ENCODE measurements at regions not wholly inside any gene's neighbourhood (a gene's known extent, or its start where the extent isn't known, plus 50 kb on each side); places are given as distances from the start of the nearest gene placed in this dataset.

DNA sequence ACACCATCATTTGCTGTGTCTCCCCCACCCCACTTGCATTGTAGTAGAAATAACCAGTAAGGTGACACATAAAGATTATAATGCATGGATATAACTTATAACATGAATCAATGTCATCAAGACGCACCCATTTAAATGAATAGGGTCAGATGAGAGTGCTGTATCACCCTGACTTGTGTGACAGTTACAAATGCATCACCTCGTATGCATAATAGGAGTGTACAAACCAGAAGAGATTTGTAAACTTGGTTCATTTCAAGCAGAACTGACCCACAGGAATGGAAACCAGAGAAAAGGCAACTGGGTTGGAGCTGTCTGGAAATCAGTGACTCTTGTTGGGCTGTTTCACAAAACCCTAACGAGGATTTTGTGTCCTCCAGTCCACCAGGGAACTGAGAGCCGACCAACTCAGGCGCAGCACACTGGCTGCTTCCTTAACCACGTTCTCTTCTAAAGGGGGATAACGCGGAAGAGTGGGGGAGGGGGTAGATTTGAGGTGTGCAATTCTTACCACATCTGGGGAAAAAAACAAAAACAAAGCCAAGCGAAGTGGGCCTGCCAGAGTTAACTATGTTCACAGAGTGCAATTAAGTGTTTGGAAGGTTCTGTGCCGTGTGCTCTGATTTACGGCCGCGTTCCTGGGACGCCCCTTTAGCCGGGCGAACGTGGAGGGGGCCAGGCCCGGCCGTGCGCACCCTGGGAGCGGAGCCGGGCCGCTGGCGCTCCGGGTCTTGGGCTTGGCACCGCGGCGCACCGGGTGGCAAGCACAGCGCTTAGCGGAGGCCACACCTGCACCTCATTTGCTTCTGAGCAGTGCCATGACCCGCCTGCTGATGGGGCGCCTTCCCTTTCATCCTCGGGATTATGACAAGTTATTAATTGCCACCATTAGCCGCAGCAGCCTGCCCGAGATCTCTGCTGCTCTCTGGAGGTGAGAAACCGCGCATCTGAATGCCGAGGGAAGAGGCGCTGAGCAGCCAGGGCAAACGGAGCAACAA lies 248.8 kb upstream of the FOXD3 start:
- peak; percentile 31 for DNase-seq (ENCODE audit: low spot score)
- no TSS peak for BruUV-seq (replicated peaks)
- H3K36me3 ChIP-seq (ENCODE audit: insufficient read depth, low read length, poor library complexity, severe bottlenecking), result no peaks in the 10 kb centered on the region
- H3K9me3 ChIP-seq (ENCODE audit: low read depth, low read length, poor library complexity, severe bottlenecking), result no peaks in the 10 kb centered on the region
- no peak overlapping the region for H3K4me3 ChIP-seq (ENCODE audit: low read depth, low read length, poor library complexity, severe bottlenecking)
- ChIA-PET POLR2A (ENCODE audit: low non-redundant PET) (no interaction called here), CTCF (no interaction called here)
- H3K27ac ChIP-seq (ENCODE audit: low read depth, low read length, poor library complexity, severe bottlenecking), result no peak overlapping the region
- H3K27me3 ChIP-seq (replicated peaks; ENCODE audit: insufficient read depth, low read depth, low read length, poor library complexity), result no peaks in the 10 kb centered on the region
- TF ChIP-seq, protein P1, sequence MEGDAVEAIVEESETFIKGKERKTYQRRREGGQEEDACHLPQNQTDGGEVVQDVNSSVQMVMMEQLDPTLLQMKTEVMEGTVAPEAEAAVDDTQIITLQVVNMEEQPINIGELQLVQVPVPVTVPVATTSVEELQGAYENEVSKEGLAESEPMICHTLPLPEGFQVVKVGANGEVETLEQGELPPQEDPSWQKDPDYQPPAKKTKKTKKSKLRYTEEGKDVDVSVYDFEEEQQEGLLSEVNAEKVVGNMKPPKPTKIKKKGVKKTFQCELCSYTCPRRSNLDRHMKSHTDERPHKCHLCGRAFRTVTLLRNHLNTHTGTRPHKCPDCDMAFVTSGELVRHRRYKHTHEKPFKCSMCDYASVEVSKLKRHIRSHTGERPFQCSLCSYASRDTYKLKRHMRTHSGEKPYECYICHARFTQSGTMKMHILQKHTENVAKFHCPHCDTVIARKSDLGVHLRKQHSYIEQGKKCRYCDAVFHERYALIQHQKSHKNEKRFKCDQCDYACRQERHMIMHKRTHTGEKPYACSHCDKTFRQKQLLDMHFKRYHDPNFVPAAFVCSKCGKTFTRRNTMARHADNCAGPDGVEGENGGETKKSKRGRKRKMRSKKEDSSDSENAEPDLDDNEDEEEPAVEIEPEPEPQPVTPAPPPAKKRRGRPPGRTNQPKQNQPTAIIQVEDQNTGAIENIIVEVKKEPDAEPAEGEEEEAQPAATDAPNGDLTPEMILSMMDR (conservative IDR thresholded peaks at IDR 0.05; ENCODE audit: low read depth, low read length), result peak; percentile 42
- no peak for TF ChIP-seq EZH2 (IDR thresholded peaks at IDR 0.05; ENCODE audit: borderline replicate concordance, low read depth, low read length, poor library complexity, severe bottlenecking)
- H3K4me1 ChIP-seq (ENCODE audit: insufficient read depth, low read length, poor library complexity, severe bottlenecking), result no peaks in the 10 kb centered on the region
- intact Hi-C loops (cut with micrococcal nuclease; ENCODE audit: unreplicated experiment), result no loop called here

DNA sequence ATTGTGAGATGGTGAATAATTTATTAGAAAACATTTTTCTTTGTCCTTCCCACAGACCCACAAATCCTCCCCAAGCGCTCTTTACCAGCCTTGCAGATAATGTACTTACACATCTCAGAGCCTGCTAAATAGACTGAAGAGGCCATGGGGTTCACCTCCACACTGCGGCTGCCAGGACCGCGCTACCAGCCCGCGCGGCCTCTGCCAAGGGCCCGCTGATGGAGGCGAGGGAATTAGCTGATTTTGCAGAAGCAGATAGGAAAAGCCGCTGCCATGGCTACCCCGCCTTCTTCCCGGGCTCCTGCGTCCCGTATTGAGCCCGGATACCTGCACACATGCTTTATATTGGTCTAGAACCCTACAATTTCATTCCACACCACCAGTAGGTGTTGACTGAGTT lies 248.0 kb upstream of the FOXD3 start:
- H3K27ac ChIP-seq (ENCODE audit: low read depth, low read length, poor library complexity, severe bottlenecking), result no peak overlapping the region
- H3K36me3 ChIP-seq (ENCODE audit: insufficient read depth, low read length, poor library complexity, severe bottlenecking), result no peaks in the 10 kb centered on the region
- no peak for DNase-seq (ENCODE audit: low spot score)
- no TSS peak for BruUV-seq (replicated peaks)
- H3K27me3 ChIP-seq (replicated peaks; ENCODE audit: insufficient read depth, low read depth, low read length, poor library complexity), result no peaks in the 10 kb centered on the region
- no peaks in the 10 kb centered on the region for H3K9me3 ChIP-seq (ENCODE audit: low read depth, low read length, poor library complexity, severe bottlenecking)
- H3K4me3 ChIP-seq (ENCODE audit: low read depth, low read length, poor library complexity, severe bottlenecking), result no peak overlapping the region
- TF ChIP-seq EZH2 (IDR thresholded peaks at IDR 0.05; ENCODE audit: borderline replicate concordance, low read depth, low read length, poor library complexity, severe bottlenecking), result no peak
- TF ChIP-seq, protein P1 (conservative IDR thresholded peaks at IDR 0.05; ENCODE audit: low read depth, low read length), result no peak
- CTCF ChIA-PET, result no interaction called here
- intact Hi-C loops (cut with micrococcal nuclease; ENCODE audit: unreplicated experiment), result no loop called here
- POLR2A ChIA-PET (ENCODE audit: low non-redundant PET), result no interaction called here
- H3K4me1 ChIP-seq (ENCODE audit: insufficient read depth, low read length, poor library complexity, severe bottlenecking), result no peaks in the 10 kb centered on the region

DNA sequence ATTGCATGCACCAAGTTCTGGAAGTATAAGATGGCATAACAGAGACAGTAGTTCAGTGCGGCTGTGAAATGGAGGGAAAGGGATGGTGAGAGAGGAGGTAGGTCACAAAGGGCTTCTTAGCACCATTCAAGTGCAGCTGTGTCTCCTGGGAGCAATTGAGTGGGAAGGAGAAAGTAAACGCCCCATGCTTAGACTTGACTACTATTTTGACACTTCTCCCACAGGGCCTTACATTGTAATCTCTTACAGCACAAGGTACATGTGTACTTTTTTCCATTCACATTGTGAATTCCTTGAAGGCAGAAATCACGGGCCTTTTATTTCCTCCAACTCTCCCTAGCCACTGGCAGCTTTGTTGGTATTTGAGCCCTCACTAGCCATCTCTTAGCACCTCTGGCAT lies 239.6 kb upstream of the FOXD3 start:
- H3K9me3 ChIP-seq (ENCODE audit: low read depth, low read length, poor library complexity, severe bottlenecking), result no peaks in the 10 kb centered on the region
- H3K4me3 ChIP-seq (ENCODE audit: low read depth, low read length, poor library complexity, severe bottlenecking), result no peak overlapping the region
- H3K36me3 ChIP-seq (ENCODE audit: insufficient read depth, low read length, poor library complexity, severe bottlenecking), result no peaks in the 10 kb centered on the region
- DNase-seq (ENCODE audit: low spot score), result peak; percentile 39
- no TSS peak for BruUV-seq (replicated peaks)
- H3K27me3 ChIP-seq (replicated peaks; ENCODE audit: insufficient read depth, low read depth, low read length, poor library complexity), result no peaks in the 10 kb centered on the region
- TF ChIP-seq EZH2 (IDR thresholded peaks at IDR 0.05; ENCODE audit: borderline replicate concordance, low read depth, low read length, poor library complexity, severe bottlenecking), result no peak
- TF ChIP-seq, protein P1 (conservative IDR thresholded peaks at IDR 0.05; ENCODE audit: low read depth, low read length), result no peak
- ChIA-PET CTCF (no interaction called here), POLR2A (ENCODE audit: low non-redundant PET) (no interaction called here)
- intact Hi-C loops (cut with micrococcal nuclease; ENCODE audit: unreplicated experiment), result no loop called here
- peaks cover 8% of the 10 kb centered on the region for H3K4me1 ChIP-seq (ENCODE audit: insufficient read depth, low read length, poor library complexity, severe bottlenecking)
- H3K27ac ChIP-seq (ENCODE audit: low read depth, low read length, poor library complexity, severe bottlenecking), result no peak overlapping the region

Measured in A673 (cell line).